ENCODE measurements at regions not wholly inside any gene's neighbourhood (a gene's known extent, or its start where the extent isn't known, plus 50 kb on each side); places are given as distances from the start of the nearest gene placed in this dataset.

GRCh38 chr9:89722712-89723111 is 117.9 kb downstream of the GADD45G start:
- DNase-seq: no peak
- WGBS, 2 experiments (ENCODE audit: insufficient coverage in 1 of 2, insufficient read length in 1 of 2): 88 to 93% methylated on average over 4 to 6 of the region's 6 CpGs
- TF ChIP-seq, protein P1, sequence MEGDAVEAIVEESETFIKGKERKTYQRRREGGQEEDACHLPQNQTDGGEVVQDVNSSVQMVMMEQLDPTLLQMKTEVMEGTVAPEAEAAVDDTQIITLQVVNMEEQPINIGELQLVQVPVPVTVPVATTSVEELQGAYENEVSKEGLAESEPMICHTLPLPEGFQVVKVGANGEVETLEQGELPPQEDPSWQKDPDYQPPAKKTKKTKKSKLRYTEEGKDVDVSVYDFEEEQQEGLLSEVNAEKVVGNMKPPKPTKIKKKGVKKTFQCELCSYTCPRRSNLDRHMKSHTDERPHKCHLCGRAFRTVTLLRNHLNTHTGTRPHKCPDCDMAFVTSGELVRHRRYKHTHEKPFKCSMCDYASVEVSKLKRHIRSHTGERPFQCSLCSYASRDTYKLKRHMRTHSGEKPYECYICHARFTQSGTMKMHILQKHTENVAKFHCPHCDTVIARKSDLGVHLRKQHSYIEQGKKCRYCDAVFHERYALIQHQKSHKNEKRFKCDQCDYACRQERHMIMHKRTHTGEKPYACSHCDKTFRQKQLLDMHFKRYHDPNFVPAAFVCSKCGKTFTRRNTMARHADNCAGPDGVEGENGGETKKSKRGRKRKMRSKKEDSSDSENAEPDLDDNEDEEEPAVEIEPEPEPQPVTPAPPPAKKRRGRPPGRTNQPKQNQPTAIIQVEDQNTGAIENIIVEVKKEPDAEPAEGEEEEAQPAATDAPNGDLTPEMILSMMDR (conservative IDR thresholded peaks at IDR 0.05): no peak
- no peak overlapping the region for H3K4me3 ChIP-seq (ENCODE audit: low read length)
- Mint-ChIP-seq H3K9me3 (no peaks in the 10 kb centered on the region), H3K27me3 (ENCODE audit: insufficient read depth) (no peaks in the 10 kb centered on the region), H3K36me3 (ENCODE audit: low read depth) (no peaks in the 10 kb centered on the region), H3K27ac (no peak overlapping the region), H3K4me3 (no peak overlapping the region), H3K4me1 (peaks cover 7% of the 10 kb centered on the region)
- no peak overlapping the region for H3K9ac ChIP-seq (ENCODE audit: extremely low read depth, low read length, poor library complexity, severe bottlenecking)
- H3K4me1 ChIP-seq (ENCODE audit: control insufficient read depth, insufficient read depth, low read length): peaks cover 3% of the 10 kb centered on the region
- H3K27me3 ChIP-seq (ENCODE audit: control insufficient read depth, insufficient read depth, low read length, poor library complexity, severe bottlenecking): no peaks in the 10 kb centered on the region
- no peaks in the 10 kb centered on the region for H3K36me3 ChIP-seq (ENCODE audit: control insufficient read depth, insufficient read depth, low read length)
- no peaks in the 10 kb centered on the region for H3K9me3 ChIP-seq (ENCODE audit: control insufficient read depth, low read length)
- no peak overlapping the region for H3K27ac ChIP-seq (ENCODE audit: low read depth, low read length)

- Mint-ChIP-seq H3K9me3 (no peaks in the 10 kb centered on the region), H3K4me1 (peaks cover 7% of the 10 kb centered on the region), H3K36me3 (ENCODE audit: low read depth) (no peaks in the 10 kb centered on the region), H3K27ac (no peak overlapping the region), H3K27me3 (ENCODE audit: insufficient read depth) (no peaks in the 10 kb centered on the region), H3K4me3 (no peak overlapping the region)
- no peaks in the 10 kb centered on the region for H3K27me3 ChIP-seq (ENCODE audit: control insufficient read depth, insufficient read depth, low read length, poor library complexity, severe bottlenecking)
- no peak for DNase-seq
- H3K9me3 ChIP-seq (ENCODE audit: control insufficient read depth, low read length): no peaks in the 10 kb centered on the region
- TF ChIP-seq, protein P1 (conservative IDR thresholded peaks at IDR 0.05): no peak
- peaks cover 3% of the 10 kb centered on the region for H3K4me1 ChIP-seq (ENCODE audit: control insufficient read depth, insufficient read depth, low read length)
- 89 to 90% methylated on average over 2 to 3 of the region's 3 CpGs for WGBS, 2 experiments (ENCODE audit: insufficient coverage in 1 of 2, insufficient read length in 1 of 2)
- H3K27ac ChIP-seq (ENCODE audit: low read depth, low read length): no peak overlapping the region
- H3K9ac ChIP-seq (ENCODE audit: extremely low read depth, low read length, poor library complexity, severe bottlenecking): no peak overlapping the region
- H3K36me3 ChIP-seq (ENCODE audit: control insufficient read depth, insufficient read depth, low read length): no peaks in the 10 kb centered on the region
- no peak overlapping the region for H3K4me3 ChIP-seq (ENCODE audit: low read length)
Observed at GRCh38 chr9:89723469-89724100, 118.8 kb downstream of the GADD45G start.

DNA sequence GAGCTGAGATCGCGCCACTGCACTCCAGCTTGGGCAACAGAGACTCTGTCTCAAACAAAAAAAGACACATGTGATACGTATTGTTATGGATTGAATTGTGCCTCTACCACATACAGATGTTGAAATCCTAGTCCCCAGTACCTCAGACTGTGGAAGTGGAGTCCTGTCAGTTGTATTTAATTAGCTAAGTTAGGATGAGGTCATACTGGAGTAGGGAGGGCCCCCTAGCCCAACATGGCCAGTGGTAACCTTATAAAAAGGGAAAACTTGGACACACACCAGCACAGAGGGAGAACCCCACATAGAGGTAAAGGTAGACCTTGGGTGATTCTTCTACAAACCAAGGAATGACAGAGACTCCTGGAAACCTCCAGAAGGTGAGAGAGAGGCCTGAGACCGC is 119.8 kb downstream of the GADD45G start:
- Mint-ChIP-seq H3K4me3 (no peak overlapping the region), H3K27me3 (ENCODE audit: insufficient read depth) (no peaks in the 10 kb centered on the region), H3K4me1 (peaks cover 7% of the 10 kb centered on the region), H3K27ac (no peak overlapping the region), H3K36me3 (ENCODE audit: low read depth) (no peaks in the 10 kb centered on the region), H3K9me3 (no peaks in the 10 kb centered on the region)
- no peak for DNase-seq
- Histone ChIP-seq H3K9me3 (ENCODE audit: control insufficient read depth, low read length) (no peaks in the 10 kb centered on the region), H3K27ac (ENCODE audit: low read depth, low read length) (no peak overlapping the region), H3K36me3 (ENCODE audit: control insufficient read depth, insufficient read depth, low read length) (no peaks in the 10 kb centered on the region), H3K27me3 (ENCODE audit: control insufficient read depth, insufficient read depth, low read length, poor library complexity, severe bottlenecking) (no peaks in the 10 kb centered on the region), H3K4me3 (ENCODE audit: low read length) (no peak overlapping the region), H3K9ac (ENCODE audit: extremely low read depth, low read length, poor library complexity, severe bottlenecking) (no peak overlapping the region), H3K4me1 (ENCODE audit: control insufficient read depth, insufficient read depth, low read length) (no peaks in the 10 kb centered on the region)
- WGBS, 2 experiments (ENCODE audit: insufficient coverage in 1 of 2, insufficient read length in 1 of 2): 88 to 100% methylated on average over 2 to 4 of the region's 4 CpGs
- TF ChIP-seq, protein P1 (conservative IDR thresholded peaks at IDR 0.05): no peak

Measured in endodermal cell (in vitro differentiated cells).